ENCODE measurements at regions not wholly inside any gene's neighbourhood (a gene's known extent, or its start where the extent isn't known, plus 50 kb on each side); places are given as distances from the start of the nearest gene placed in this dataset.
"Not testable (repeated sequence)": the region's sequence is repeated elsewhere in the genome, so short reads cannot be mapped to it uniquely, and the experiment has no call there.

GRCh38 chr6:135731116-135731515 is 120.4 kb upstream of the PDE7B start:
- no peak for DNase-seq

- DNase-seq: not testable (repeated sequence)
Observed at GRCh38 chr6:135736351-135736750, 115.2 kb upstream of the PDE7B start.

GRCh38 chr6:135738636-135739035 is 112.9 kb upstream of the PDE7B start:
- no peak for DNase-seq

GRCh38 chr6:135739288-135739687 is 112.2 kb upstream of the PDE7B start:
- DNase-seq: no peak

- DNase-seq: no peak
Observed at GRCh38 chr6:135740580-135740979, 110.9 kb upstream of the PDE7B start.

GRCh38 chr6:135743476-135743875 is 108.0 kb upstream of the PDE7B start:
- DNase-seq: no peak

- DNase-seq: no peak
Observed at GRCh38 chr6:135748189-135748588, 103.3 kb upstream of the PDE7B start.

GRCh38 chr6:135750081-135750480 is 101.4 kb upstream of the PDE7B start:
- no peak for DNase-seq

GRCh38 chr6:135753196-135753595 is 98.3 kb upstream of the PDE7B start:
- DNase-seq: no peak

GRCh38 chr6:135759831-135760230 is 91.7 kb upstream of the PDE7B start:
- no peak for DNase-seq

GRCh38 chr6:135774006-135774405 is 77.5 kb upstream of the PDE7B start:
- DNase-seq: no peak

GRCh38 chr6:135779213-135779612 is 72.3 kb upstream of the PDE7B start:
- DNase-seq: no peak

- DNase-seq: no peak
Observed at GRCh38 chr6:135780326-135780725, 71.2 kb upstream of the PDE7B start.

GRCh38 chr6:135782546-135782945 is 69.0 kb upstream of the PDE7B start:
- no peak for DNase-seq

GRCh38 chr6:135784507-135784906 is 67.0 kb upstream of the PDE7B start:
- DNase-seq: no peak

GRCh38 chr6:135789375-135790050 is 62.0 kb upstream of the PDE7B start:
- DNase-seq: no peak

GRCh38 chr6:135791441-135791840 is 60.1 kb upstream of the PDE7B start:
- DNase-seq: no peak

- DNase-seq: no peak
Observed at GRCh38 chr6:135796643-135797305, 54.7 kb upstream of the PDE7B start.

GRCh38 chr6:135797361-135797760 is 54.1 kb upstream of the PDE7B start:
- DNase-seq: no peak

GRCh38 chr6:135798751-135799515 is 52.6 kb upstream of the PDE7B start:
- no peak for DNase-seq
